ENCODE measurements at regions not wholly inside any gene's neighbourhood (a gene's known extent, or its start where the extent isn't known, plus 50 kb on each side); places are given as distances from the start of the nearest gene placed in this dataset.
A peak's percentile ranks its signal among the peaks of the same experiment; 100 is the strongest.

DNA sequence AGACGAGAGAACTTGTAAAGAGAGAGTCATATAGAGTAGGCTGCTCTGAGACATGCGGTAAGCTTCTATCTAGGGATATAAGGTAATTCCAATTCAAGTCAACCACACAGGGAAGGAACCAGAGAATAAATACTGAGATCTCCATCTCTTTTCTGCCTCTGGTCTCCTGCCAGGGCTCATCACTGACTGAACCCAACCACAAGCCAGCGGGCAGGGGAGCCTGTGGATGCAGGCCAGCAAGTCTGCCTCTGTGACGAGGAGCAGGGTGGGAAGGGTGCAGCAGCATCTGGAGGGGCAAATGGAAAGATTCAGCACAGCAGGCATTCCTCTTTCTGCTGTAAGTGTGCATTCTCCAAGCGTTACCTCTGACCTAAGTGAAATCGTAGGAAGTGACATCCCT is 82.2 kb downstream of the ICOS start:
- TF ChIP-seq ZNF510 (tag by site-specific recombination; IDR thresholded peaks at IDR 0.05; ENCODE audit: insufficient replicate concordance) (no peak), ZNF777 (tag by site-specific recombination; IDR thresholded peaks at IDR 0.05; ENCODE audit: borderline replicate concordance) (no peak), SP7 (tag by site-specific recombination; IDR thresholded peaks at IDR 0.05) (no peak), ZNF350 (tag by site-specific recombination; IDR thresholded peaks at IDR 0.05) (no peak), WT1 (tag by site-specific recombination; IDR thresholded peaks at IDR 0.05) (no peak), ZNF791 (tag by site-specific recombination; IDR thresholded peaks at IDR 0.05) (no peak), ZSCAN30 (tag by site-specific recombination; IDR thresholded peaks at IDR 0.05) (no peak), MYNN (tag by site-specific recombination; IDR thresholded peaks at IDR 0.05; ENCODE audit: borderline replicate concordance) (no peak)
- ChIA-PET POLR2A (no interaction called here), CTCF (interaction anchor here (0.7 kb wide), 2 partner anchors 126 to 243 kb away, joined by 3 read pairs; no protein-coding TSS in a partner anchor)
- Histone ChIP-seq H3K9me3 (ENCODE audit: control insufficient read depth, insufficient read depth, low read depth, low read length) (no peaks in the 10 kb centered on the region), H3K4me1 (ENCODE audit: control insufficient read depth, insufficient read depth, low read length) (peaks cover 6% of the 10 kb centered on the region; the same call in 1 of the 2 replicates), H3K27ac (ENCODE audit: extremely low read depth, low read depth, low read length) (no peak overlapping the region), H3K4me3 (ENCODE audit: low read depth, low read length) (no peak overlapping the region), H3K36me3 (ENCODE audit: control insufficient read depth in 2 of 2, insufficient read depth in 1 of 2, low read length in 2 of 2) (no peaks in the 10 kb centered on the region)

DNA sequence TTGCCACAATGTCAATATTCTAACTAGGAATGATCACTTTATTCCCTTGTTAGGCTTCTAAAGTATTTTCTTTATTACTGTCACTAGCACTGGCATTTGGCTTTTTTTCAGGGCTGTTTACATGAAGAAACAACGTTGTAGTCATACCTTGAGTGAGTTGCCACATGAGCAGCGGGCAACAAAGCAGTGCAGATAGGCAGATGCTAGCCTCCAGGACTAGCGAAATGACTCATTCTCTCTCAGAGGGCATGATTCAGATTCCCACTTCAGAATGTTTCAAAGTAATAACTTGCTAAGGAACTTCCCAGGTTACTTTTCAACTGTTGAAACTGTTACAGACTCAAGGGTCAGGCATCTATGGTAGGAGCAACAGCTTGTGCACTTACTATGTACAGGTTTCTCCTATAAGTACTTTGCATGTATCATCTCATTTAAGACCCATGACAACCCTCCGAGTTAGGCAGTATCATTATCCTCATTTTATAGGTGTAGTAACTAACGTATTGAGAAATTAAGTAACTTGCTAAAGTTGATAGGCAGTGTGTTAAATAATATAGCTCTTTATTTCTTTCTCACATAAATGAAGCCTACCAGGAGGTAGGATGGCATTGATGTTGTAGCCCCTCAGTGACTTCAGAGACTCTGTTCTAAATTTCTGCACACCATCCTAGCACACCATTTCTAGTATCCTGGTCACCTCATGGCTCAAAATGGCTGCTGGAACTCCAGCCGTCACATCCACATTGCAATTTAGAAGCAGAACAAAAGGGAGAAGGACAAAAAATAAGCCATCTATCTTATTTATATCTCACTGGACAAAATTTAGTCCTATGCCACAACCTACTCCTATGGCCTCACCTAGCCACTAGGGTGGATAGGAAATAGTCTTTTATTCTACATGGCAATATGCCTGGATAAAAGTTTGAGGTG is 83.3 kb downstream of the ICOS start:
- no peak overlapping the region for H3K27ac ChIP-seq (ENCODE audit: extremely low read depth, low read depth, low read length)
- ChIA-PET CTCF (no interaction called here), POLR2A (no interaction called here)
- no peaks in the 10 kb centered on the region for H3K36me3 ChIP-seq (ENCODE audit: control insufficient read depth in 2 of 2, insufficient read depth in 1 of 2, low read length in 2 of 2)
- no peaks in the 10 kb centered on the region for H3K9me3 ChIP-seq (ENCODE audit: control insufficient read depth, insufficient read depth, low read depth, low read length)
- no peak overlapping the region for H3K4me3 ChIP-seq (ENCODE audit: low read depth, low read length)
- H3K4me1 ChIP-seq (ENCODE audit: control insufficient read depth, insufficient read depth, low read length): peaks cover 6% of the 10 kb centered on the region; the same call in 1 of the 2 replicates
- TF ChIP-seq ZNF501 (tag by site-specific recombination; IDR thresholded peaks at IDR 0.05) (no peak), ZBTB20 (tag by site-specific recombination; IDR thresholded peaks at IDR 0.05) (peak; percentile 42; the same call in 1 of the 2 replicates), TRIM28 (IDR thresholded peaks at IDR 0.05; ENCODE audit: borderline replicate concordance, low read length) (no peak), KLF9 (tag by site-specific recombination; IDR thresholded peaks at IDR 0.05; ENCODE audit: low read depth) (no peak), SCRT2 (tag by site-specific recombination; IDR thresholded peaks at IDR 0.05) (peak; percentile 51), HOXA7 (CRISPR knock-in tag; IDR thresholded peaks at IDR 0.05; ENCODE audit: borderline replicate concordance) (no peak), ZNF558 (tag by site-specific recombination; IDR thresholded peaks at IDR 0.05) (no peak), ATF2 (tag by site-specific recombination; IDR thresholded peaks at IDR 0.05; ENCODE audit: low read depth) (no peak), ZNF664 (tag by site-specific recombination; IDR thresholded peaks at IDR 0.05) (peak; percentile 54), SETDB1 (IDR thresholded peaks at IDR 0.05; ENCODE audit: insufficient read length, low read length) (peak; percentile 65), ZNF48 (tag by site-specific recombination; IDR thresholded peaks at IDR 0.05) (no peak), ZNF292 (tag by site-specific recombination; IDR thresholded peaks at IDR 0.05; ENCODE audit: borderline replicate concordance, low read depth) (no peak), ZNF555 (tag by site-specific recombination; conservative IDR thresholded peaks at IDR 0.05) (no peak)
- TF ChIP-seq, protein P1, sequence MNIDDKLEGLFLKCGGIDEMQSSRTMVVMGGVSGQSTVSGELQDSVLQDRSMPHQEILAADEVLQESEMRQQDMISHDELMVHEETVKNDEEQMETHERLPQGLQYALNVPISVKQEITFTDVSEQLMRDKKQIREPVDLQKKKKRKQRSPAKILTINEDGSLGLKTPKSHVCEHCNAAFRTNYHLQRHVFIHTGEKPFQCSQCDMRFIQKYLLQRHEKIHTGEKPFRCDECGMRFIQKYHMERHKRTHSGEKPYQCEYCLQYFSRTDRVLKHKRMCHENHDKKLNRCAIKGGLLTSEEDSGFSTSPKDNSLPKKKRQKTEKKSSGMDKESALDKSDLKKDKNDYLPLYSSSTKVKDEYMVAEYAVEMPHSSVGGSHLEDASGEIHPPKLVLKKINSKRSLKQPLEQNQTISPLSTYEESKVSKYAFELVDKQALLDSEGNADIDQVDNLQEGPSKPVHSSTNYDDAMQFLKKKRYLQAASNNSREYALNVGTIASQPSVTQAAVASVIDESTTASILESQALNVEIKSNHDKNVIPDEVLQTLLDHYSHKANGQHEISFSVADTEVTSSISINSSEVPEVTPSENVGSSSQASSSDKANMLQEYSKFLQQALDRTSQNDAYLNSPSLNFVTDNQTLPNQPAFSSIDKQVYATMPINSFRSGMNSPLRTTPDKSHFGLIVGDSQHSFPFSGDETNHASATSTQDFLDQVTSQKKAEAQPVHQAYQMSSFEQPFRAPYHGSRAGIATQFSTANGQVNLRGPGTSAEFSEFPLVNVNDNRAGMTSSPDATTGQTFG (tag by site-specific recombination; IDR thresholded peaks at IDR 0.05; ENCODE audit: borderline replicate concordance): no peak
- TF ChIP-seq, protein P2, sequence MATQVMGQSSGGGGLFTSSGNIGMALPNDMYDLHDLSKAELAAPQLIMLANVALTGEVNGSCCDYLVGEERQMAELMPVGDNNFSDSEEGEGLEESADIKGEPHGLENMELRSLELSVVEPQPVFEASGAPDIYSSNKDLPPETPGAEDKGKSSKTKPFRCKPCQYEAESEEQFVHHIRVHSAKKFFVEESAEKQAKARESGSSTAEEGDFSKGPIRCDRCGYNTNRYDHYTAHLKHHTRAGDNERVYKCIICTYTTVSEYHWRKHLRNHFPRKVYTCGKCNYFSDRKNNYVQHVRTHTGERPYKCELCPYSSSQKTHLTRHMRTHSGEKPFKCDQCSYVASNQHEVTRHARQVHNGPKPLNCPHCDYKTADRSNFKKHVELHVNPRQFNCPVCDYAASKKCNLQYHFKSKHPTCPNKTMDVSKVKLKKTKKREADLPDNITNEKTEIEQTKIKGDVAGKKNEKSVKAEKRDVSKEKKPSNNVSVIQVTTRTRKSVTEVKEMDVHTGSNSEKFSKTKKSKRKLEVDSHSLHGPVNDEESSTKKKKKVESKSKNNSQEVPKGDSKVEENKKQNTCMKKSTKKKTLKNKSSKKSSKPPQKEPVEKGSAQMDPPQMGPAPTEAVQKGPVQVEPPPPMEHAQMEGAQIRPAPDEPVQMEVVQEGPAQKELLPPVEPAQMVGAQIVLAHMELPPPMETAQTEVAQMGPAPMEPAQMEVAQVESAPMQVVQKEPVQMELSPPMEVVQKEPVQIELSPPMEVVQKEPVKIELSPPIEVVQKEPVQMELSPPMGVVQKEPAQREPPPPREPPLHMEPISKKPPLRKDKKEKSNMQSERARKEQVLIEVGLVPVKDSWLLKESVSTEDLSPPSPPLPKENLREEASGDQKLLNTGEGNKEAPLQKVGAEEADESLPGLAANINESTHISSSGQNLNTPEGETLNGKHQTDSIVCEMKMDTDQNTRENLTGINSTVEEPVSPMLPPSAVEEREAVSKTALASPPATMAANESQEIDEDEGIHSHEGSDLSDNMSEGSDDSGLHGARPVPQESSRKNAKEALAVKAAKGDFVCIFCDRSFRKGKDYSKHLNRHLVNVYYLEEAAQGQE (tag by site-specific recombination; IDR thresholded peaks at IDR 0.05): no peak
- TF ChIP-seq, protein P3, sequence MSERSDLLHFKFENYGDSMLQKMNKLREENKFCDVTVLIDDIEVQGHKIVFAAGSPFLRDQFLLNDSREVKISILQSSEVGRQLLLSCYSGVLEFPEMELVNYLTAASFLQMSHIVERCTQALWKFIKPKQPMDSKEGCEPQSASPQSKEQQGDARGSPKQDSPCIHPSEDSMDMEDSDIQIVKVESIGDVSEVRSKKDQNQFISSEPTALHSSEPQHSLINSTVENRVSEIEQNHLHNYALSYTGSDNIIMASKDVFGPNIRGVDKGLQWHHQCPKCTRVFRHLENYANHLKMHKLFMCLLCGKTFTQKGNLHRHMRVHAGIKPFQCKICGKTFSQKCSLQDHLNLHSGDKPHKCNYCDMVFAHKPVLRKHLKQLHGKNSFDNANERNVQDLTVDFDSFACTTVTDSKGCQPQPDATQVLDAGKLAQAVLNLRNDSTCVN (tag by site-specific recombination; optimal IDR thresholded peaks at IDR 0.05): no peak

All from HEK293 (cell line).